H9 (cell line): ENCODE measurements at regions not wholly inside any gene's neighbourhood (a gene's known extent, or its start where the extent isn't known, plus 50 kb on each side); places are given as distances from the start of the nearest gene placed in this dataset.

Experiments used
- DNase-seq: peaks from one replicate; pipeline ENCODE4 v3.0.0-alpha.2; 2017
- H2AFZ ChIP-seq: one replicate; pipeline ENCODE4 v1.6.1; 2013; ENCODE audit warnings: mild to moderate bottlenecking, low read length, control low read depth, moderate library complexity
- H2AK5ac ChIP-seq: 2 replicates; pipeline ENCODE4 v1.6.1; 2013; ENCODE audit warnings: low read length, control low read depth, mixed read lengths; ENCODE audit not compliant: insufficient read length
- H2BK120ac ChIP-seq: one replicate; pipeline ENCODE4 v1.6.1; 2013; ENCODE audit warnings: low read depth, mild to moderate bottlenecking, low read length, control low read depth, inconsistent platforms; ENCODE audit not compliant: poor library complexity, severe bottlenecking
- H2BK12ac ChIP-seq: 2 replicates; pipeline ENCODE4 v1.6.1; 2013; ENCODE audit warnings: low read length, control low read depth, mixed read lengths, low read depth; ENCODE audit not compliant: insufficient read length
- H2BK15ac ChIP-seq: 2 replicates; pipeline ENCODE4 v1.6.1; 2013; ENCODE audit warnings: low read depth, low read length, control low read depth
- H2BK20ac ChIP-seq: one replicate; pipeline ENCODE4 v1.6.1; 2013; ENCODE audit warnings: low read depth, mild to moderate bottlenecking, low read length, control low read depth, inconsistent platforms; ENCODE audit not compliant: poor library complexity, severe bottlenecking
- H2BK5ac ChIP-seq: 2 replicates; pipeline ENCODE4 v1.6.1; 2013; ENCODE audit warnings: low read length, control low read depth, mixed read lengths; ENCODE audit not compliant: insufficient read length
- H3K14ac ChIP-seq: 2 replicates; pipeline ENCODE4 v1.6.1; 2013; ENCODE audit warnings: low read length, control low read depth; ENCODE audit not compliant: insufficient read depth
- H3K18ac ChIP-seq: 2 replicates; pipeline ENCODE4 v1.6.1; 2013; ENCODE audit warnings: low read depth, mild to moderate bottlenecking, mixed read lengths, low read length, control low read depth; ENCODE audit not compliant: insufficient read length
- H3K23ac ChIP-seq: 2 replicates; pipeline ENCODE4 v1.6.1; 2013; ENCODE audit warnings: low read length, control low read depth, mixed read lengths, low read depth; ENCODE audit not compliant: insufficient read length
- H3K23me2 ChIP-seq: 2 replicates; pipeline ENCODE4 v1.6.1; 2013; ENCODE audit warnings: low read depth, mild to moderate bottlenecking, mixed read lengths, low read length, control low read depth; ENCODE audit not compliant: insufficient read length, poor library complexity, severe bottlenecking
- H3K27ac ChIP-seq: 2 replicates; pipeline ENCODE4 v1.5.1; 2013; ENCODE audit warnings: low read length, control low read depth, mixed read lengths, low read depth; ENCODE audit not compliant: insufficient read length
- H3K27me3 ChIP-seq: 2 replicates; pipeline ENCODE4 v1.6.1; 2013; ENCODE audit warnings: low read length, control low read depth, inconsistent platforms; ENCODE audit not compliant: insufficient read depth
- H3K4ac ChIP-seq: 2 replicates; pipeline ENCODE4 v1.6.1; 2013; ENCODE audit warnings: low read depth, mild to moderate bottlenecking, control low read depth, inconsistent platforms, low read length, moderate library complexity
- H3K4me1 ChIP-seq: 2 replicates; pipeline ENCODE4 v1.6.1; 2013; ENCODE audit warnings: low read length, control low read depth, inconsistent platforms; ENCODE audit not compliant: insufficient read depth
- H3K4me2 ChIP-seq: 2 replicates; pipeline ENCODE4 v1.6.1; 2013; ENCODE audit warnings: low read length, control low read depth, mixed read lengths; ENCODE audit not compliant: insufficient read length, insufficient read depth
- H3K56ac ChIP-seq: 2 replicates; pipeline ENCODE4 v1.6.1; 2013; ENCODE audit warnings: low read depth, mild to moderate bottlenecking, mixed read lengths, low read length, control low read depth; ENCODE audit not compliant: insufficient read length
- H3K79me1 ChIP-seq: 2 replicates; pipeline ENCODE4 v1.6.1; 2013; ENCODE audit warnings: low read depth, mild to moderate bottlenecking, moderate library complexity, low read length, control low read depth, inconsistent platforms; ENCODE audit not compliant: insufficient read depth, poor library complexity, severe bottlenecking
- H3K79me2 ChIP-seq: 2 replicates; pipeline ENCODE4 v1.6.1; 2013; ENCODE audit warnings: low read length, control low read depth, inconsistent platforms; ENCODE audit not compliant: insufficient read depth
- H3K9ac ChIP-seq: 2 replicates; pipeline ENCODE4 v1.6.1; 2013; ENCODE audit warnings: low read length, control low read depth, mixed read lengths; ENCODE audit not compliant: insufficient read length; ENCODE audit errors: extremely low read depth
- H3K9me3 ChIP-seq: one replicate; pipeline ENCODE4 v1.6.1; 2013; ENCODE audit warnings: low read depth, low read length, inconsistent platforms; ENCODE audit not compliant: control insufficient read depth
- H3T11ph ChIP-seq: one replicate; pipeline ENCODE4 v1.6.1; 2013; ENCODE audit warnings: mild to moderate bottlenecking, low read length, control low read depth, inconsistent platforms
- H4K20me1 ChIP-seq: one replicate; pipeline ENCODE4 v1.6.1; 2013; ENCODE audit not compliant: control insufficient read depth, insufficient read length, insufficient read depth
- H4K5ac ChIP-seq: 2 replicates; pipeline ENCODE4 v1.6.1; 2013; ENCODE audit warnings: low read depth, mild to moderate bottlenecking, mixed read lengths, low read length, control low read depth; ENCODE audit not compliant: insufficient read length
- H4K8ac ChIP-seq: replicated peaks from 2 replicates; pipeline ENCODE4 v1.6.1; 2013; ENCODE audit warnings: low read length, control low read depth, mixed read lengths, low read depth; ENCODE audit not compliant: insufficient read length
- H4K91ac ChIP-seq: 2 replicates; pipeline ENCODE4 v1.6.1; 2013; ENCODE audit warnings: low read depth, mild to moderate bottlenecking, moderate library complexity, mixed read lengths, low read length, control low read depth; ENCODE audit not compliant: insufficient read length
- H3K27ac Mint-ChIP-seq, 3 experiments: 2 replicates in 2 of 3; 3 replicates in 1 of 3; pipeline ENCODE4 v1.8.0; 2020 to 2021; ENCODE audit warnings: mixed read lengths in 3 of 3, mild to moderate bottlenecking in 1 of 3, moderate library complexity in 1 of 3
- H3K27me3 Mint-ChIP-seq: 2 replicates; pipeline ENCODE4 v1.8.0; 2021; ENCODE audit warnings: low read depth, mild to moderate bottlenecking, moderate library complexity, mixed read lengths
- H3K36me3 Mint-ChIP-seq, 3 experiments: 2 replicates in 2 of 3; 3 replicates in 1 of 3; pipeline ENCODE4 v1.8.0; 2020 to 2021; ENCODE audit warnings: low read depth in 3 of 3, mixed read lengths in 3 of 3; ENCODE audit not compliant: insufficient read depth in 1 of 3
- H3K4me1 Mint-ChIP-seq, 2 experiments: 2 replicates each; pipeline ENCODE4 v1.8.0; 2020; ENCODE audit warnings: mixed read lengths in 2 of 2
- H3K4me3 Mint-ChIP-seq, 2 experiments: 2 replicates in 1 of 2; 3 replicates in 1 of 2; pipeline ENCODE4 v1.8.0; 2020 to 2021; ENCODE audit warnings: mild to moderate bottlenecking in 2 of 2, mixed read lengths in 2 of 2, moderate library complexity in 1 of 2
- H3K9me3 Mint-ChIP-seq, 2 experiments: 2 replicates in 1 of 2; 3 replicates in 1 of 2; pipeline ENCODE4 v1.8.0; 2020; ENCODE audit warnings: mild to moderate bottlenecking in 2 of 2, mixed read lengths in 2 of 2, moderate library complexity in 1 of 2
- CTCF ChIP-seq: fragments of 200-600 bp; sonication (generic); conservative IDR thresholded peaks from 3 replicates; pipeline ENCODE4 v1.8.0; 2021; ENCODE audit warnings: antibody characterized with exemption, mild to moderate bottlenecking
- WGBS: extraction: QIAGEN DNeasy Blood & Tissue Kit; methylation state at CpG from one replicate; pipeline ENCODE4 v1.1.7; 2013; ENCODE audit warnings: missing lambda C conversion rate, low lambda C conversion rate, mixed read lengths; ENCODE audit not compliant: insufficient read length; ENCODE audit errors: extremely low coverage; 5-methylcytosine and 5-hydroxymethylcytosine counted together

DNA sequence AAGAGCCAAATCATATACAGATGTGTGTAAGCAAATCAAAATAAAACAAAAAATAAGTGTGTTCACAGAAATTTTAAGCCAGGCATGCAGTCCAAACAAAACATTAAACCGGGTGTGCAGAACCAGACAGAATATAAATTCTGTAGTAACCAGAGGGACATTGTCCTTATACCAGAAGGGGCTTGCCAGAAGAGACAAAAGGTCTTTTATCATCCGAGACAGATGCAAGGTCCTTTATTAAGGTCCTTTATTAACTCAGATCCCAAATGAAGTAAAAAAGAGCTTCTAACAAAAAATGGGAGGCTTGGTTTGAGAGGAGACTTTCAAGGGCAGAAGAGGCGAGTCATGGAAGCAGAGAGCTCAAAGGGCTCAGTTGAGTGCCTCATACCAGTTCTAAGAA is 59.2 kb downstream of the RGS12 start:
- no peak overlapping the region for H3K9ac ChIP-seq
- Mint-ChIP-seq H3K9me3 (peaks cover 4 to 5% of the 10 kb centered on the region in 2 experiments; a peak in 3 of 5 replicates), H3K27me3 (no peaks in the 10 kb centered on the region), H3K36me3 (peaks cover 0 to 8% (median 6%) of the 10 kb centered on the region in 3 experiments; a peak in 5 of 7 replicates), H3K27ac (no peak overlapping the region), H3K4me3 (no peak overlapping the region), H3K4me1 (peaks cover 13% of the 10 kb centered on the region in 2 experiments)
- no peak overlapping the region for H3K18ac ChIP-seq
- no peak for TF ChIP-seq CTCF
- H3K79me2 ChIP-seq, result no peaks in the 10 kb centered on the region
- H4K20me1 ChIP-seq, result no peaks in the 10 kb centered on the region
- H4K91ac ChIP-seq, result no peak overlapping the region
- DNase-seq, result no peak
- H2BK15ac ChIP-seq, result no peak overlapping the region
- no peak overlapping the region for H3K56ac ChIP-seq
- H2BK20ac ChIP-seq, result no peak overlapping the region
- no peaks in the 10 kb centered on the region for H3K23me2 ChIP-seq
- H3K4ac ChIP-seq, result no peak overlapping the region
- no peak overlapping the region for H4K8ac ChIP-seq
- H2AK5ac ChIP-seq, result no peak overlapping the region
- no peak overlapping the region for H3T11ph ChIP-seq
- H3K23ac ChIP-seq, result no peak overlapping the region
- no peak overlapping the region for H3K14ac ChIP-seq
- H3K9me3 ChIP-seq, result no peaks in the 10 kb centered on the region
- no peak overlapping the region for H2BK120ac ChIP-seq
- no peak overlapping the region for H4K5ac ChIP-seq
- peaks cover 3% of the 10 kb centered on the region; the same call in 1 of the 2 replicates for H3K4me1 ChIP-seq
- H3K4me2 ChIP-seq, result no peak overlapping the region
- H3K27ac ChIP-seq, result no peak overlapping the region
- H2BK5ac ChIP-seq, result no peak overlapping the region
- H2AFZ ChIP-seq, result no peak overlapping the region
- H3K27me3 ChIP-seq, result no peaks in the 10 kb centered on the region
- no CpG with 5 or more reads among the region's 3 CpGs for WGBS
- H2BK12ac ChIP-seq, result no peak overlapping the region
- H3K79me1 ChIP-seq, result no peaks in the 10 kb centered on the region
